Stomach (tissue), 8 donors: ENCODE measurements at regions not wholly inside any gene's neighbourhood (a gene's known extent, or its start where the extent isn't known, plus 50 kb on each side); places are given as distances from the start of the nearest gene placed in this dataset.

Source experiments
- DNase-seq, 2 donors: peaks; one replicate each; pipeline versions ENCODE4 v3.0.0 to v3.0.0-alpha.2; 2013 to 2019
- H3K27ac ChIP-seq, 5 donors: fragments of 200-600 bp in 4 of 5; sonication (generic) in 4 of 5; one replicate each; pipeline ENCODE4 v1.5.1; 2013 to 2019; ENCODE audit warnings: mild to moderate bottlenecking in 1 of 5, moderate library complexity in 1 of 5
- H3K27me3 ChIP-seq, 3 donors: fragments of 200-600 bp; sonication (generic); one replicate each; pipeline ENCODE4 v1.5.1; 2017 to 2019; ENCODE audit warnings: mixed run types in 1 of 3
- H3K36me3 ChIP-seq, 4 donors: fragments of 200-600 bp; sonication (generic); 1 replicate in 3 of 4; 2 replicates in 1 of 4; pipeline ENCODE4 v1.5.1; 2016 to 2019
- H3K4me1 ChIP-seq, 4 donors: fragments of 200-600 bp; sonication (generic); one replicate each; pipeline ENCODE4 v1.5.1; 2016 to 2019
- H3K4me3 ChIP-seq, 4 donors: fragments of 200-600 bp; sonication (generic) in 3 of 4; one replicate each; pipeline ENCODE4 v1.5.1; 2016 to 2019; ENCODE audit warnings: mild to moderate bottlenecking in 1 of 4
- H3K9me3 ChIP-seq, 4 donors: fragments of 200-600 bp; sonication (generic); one replicate each; pipeline ENCODE4 v1.5.1; 2016 to 2019
- CTCF ChIP-seq, 7 experiments: fragments of 450-650 bp in 4 of 7; fragments of 200-600 bp in 3 of 7; sonication (generic) in 3 of 7; IDR thresholded peaks; one replicate each; pipeline ENCODE4 v1.5.1; 2016 to 2019; ENCODE audit warnings: antibody characterized with exemption in 7 of 7, control low read depth in 2 of 7, mild to moderate bottlenecking in 1 of 7
- EP300 ChIP-seq: sonication (generic); formaldehyde crosslinking; IDR thresholded peaks from one replicate; pipeline ENCODE4 v1.6.1; 2017; ENCODE audit warnings: antibody characterized with exemption
- POLR2A ChIP-seq, 4 donors: fragments of 450-650 bp; IDR thresholded peaks; one replicate each; pipeline ENCODE4 v1.6.1; 2016; ENCODE audit warnings: antibody characterized with exemption in 4 of 4, control low read depth in 2 of 4, mild to moderate bottlenecking in 1 of 4, moderate library complexity in 1 of 4
- POLR2AphosphoS5 ChIP-seq, 3 donors: sonication (generic); formaldehyde crosslinking; IDR thresholded peaks; one replicate each; pipeline ENCODE4 v1.6.1; 2016; ENCODE audit warnings: antibody characterized with exemption in 3 of 3
- WGBS, 5 donors: extraction: QIAGEN DNeasy Blood & Tissue Kit in 3 of 5; methylation state at CpG; one replicate each; pipeline versions ENCODE4 v1.1.5 to v1.1.7; 2013 to 2018; 5-methylcytosine and 5-hydroxymethylcytosine counted together
- intact Hi-C: fragments of 100-400 bp; cut with DNase I; formaldehyde crosslinking; loops from one replicate; pipeline ENCODE4 v1.15.1; 2023; ENCODE audit warnings: low total_unique reads
- donor health status: healthy with polysubstance abuse.
- donor health status: Bipolar disorder and iron deficiency.
- donor health status: healthy.

DNA sequence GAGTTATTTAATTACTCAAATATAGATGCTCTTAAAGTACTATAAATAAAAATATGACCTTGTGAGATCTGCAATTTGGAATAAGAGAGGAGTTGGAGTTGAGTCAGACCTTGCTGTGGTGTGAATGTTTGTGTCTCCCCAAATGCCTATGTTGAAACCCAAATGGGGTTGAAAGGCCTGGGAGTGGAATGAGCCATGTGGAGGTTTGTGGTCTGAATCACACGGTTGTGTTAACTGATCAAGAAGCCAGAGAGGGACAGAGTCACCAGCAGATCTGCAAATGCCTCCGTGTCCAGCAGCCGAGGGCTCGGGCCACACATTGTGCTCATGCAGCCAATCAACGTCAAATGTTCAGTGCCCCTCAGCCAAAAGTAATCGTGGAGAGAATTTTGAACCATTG lies 404.4 kb downstream of the ICE1 start:
- DNase-seq, result no peak
- 52 to 72% (median 65%) methylated on average over 6 of the region's 6 CpGs for WGBS, 5 donors
- H3K27me3 ChIP-seq, result peaks cover 0 to 11% (median 0%) of the 10 kb centered on the region in 3 donors
- no peak overlapping the region for H3K4me3 ChIP-seq
- H3K4me1 ChIP-seq, result peaks cover 0 to 8% (median 0%) of the 10 kb centered on the region in 4 donors
- no peaks in the 10 kb centered on the region for H3K36me3 ChIP-seq
- TF ChIP-seq EP300, result no peak
- no peak for TF ChIP-seq POLR2AphosphoS5 (IDR thresholded peaks at IDR 0.05)
- TF ChIP-seq POLR2A (IDR thresholded peaks at IDR 0.05), result no peak
- no peak for TF ChIP-seq CTCF (IDR thresholded peaks at IDR 0.05)
- intact Hi-C loops, result no loop called here
- no peak overlapping the region for H3K27ac ChIP-seq
- H3K9me3 ChIP-seq, result no peaks in the 10 kb centered on the region

DNA sequence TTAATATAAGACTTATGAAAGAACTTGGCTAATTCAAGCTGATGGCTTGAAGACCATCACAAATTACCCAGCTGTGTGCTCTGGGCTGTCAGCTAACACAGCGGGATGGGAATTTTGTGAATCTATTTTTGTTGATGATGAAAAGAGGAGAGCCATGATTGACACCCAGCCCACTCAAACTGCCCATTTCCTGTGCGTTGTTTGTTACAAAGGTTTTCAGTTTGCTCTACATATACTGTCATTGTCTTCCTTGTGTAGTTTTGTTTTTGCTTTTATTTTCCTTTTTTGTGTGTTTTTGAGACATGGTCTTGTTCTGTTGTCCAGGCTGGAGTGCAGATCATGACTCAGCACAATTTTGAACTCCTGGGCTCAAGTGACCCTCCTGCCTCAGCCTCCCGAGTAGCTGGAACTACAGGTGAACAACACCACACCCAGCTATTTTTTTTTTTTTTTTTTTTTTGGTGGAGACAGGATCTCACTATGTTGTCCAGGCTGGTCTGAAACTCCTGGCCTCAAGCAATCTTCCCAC lies 400.3 kb downstream of the ICE1 start:
- DNase-seq, result no peak
- TF ChIP-seq EP300 (no peak), POLR2AphosphoS5 (IDR thresholded peaks at IDR 0.05) (no peak), POLR2A (IDR thresholded peaks at IDR 0.05) (no peak), CTCF (IDR thresholded peaks at IDR 0.05) (no peak)
- Histone ChIP-seq H3K4me1 (peaks cover 0 to 8% (median 0%) of the 10 kb centered on the region in 4 donors), H3K27me3 (no peaks in the 10 kb centered on the region), H3K36me3 (no peaks in the 10 kb centered on the region), H3K4me3 (no peak overlapping the region), H3K9me3 (peaks cover 0 to 4% (median 0%) of the 10 kb centered on the region in 4 donors), H3K27ac (no peak overlapping the region)
- WGBS, 5 donors, result 64 to 75% (median 69%) methylated on average over 3 of the region's 3 CpGs
- intact Hi-C loops, result no loop called here

DNA sequence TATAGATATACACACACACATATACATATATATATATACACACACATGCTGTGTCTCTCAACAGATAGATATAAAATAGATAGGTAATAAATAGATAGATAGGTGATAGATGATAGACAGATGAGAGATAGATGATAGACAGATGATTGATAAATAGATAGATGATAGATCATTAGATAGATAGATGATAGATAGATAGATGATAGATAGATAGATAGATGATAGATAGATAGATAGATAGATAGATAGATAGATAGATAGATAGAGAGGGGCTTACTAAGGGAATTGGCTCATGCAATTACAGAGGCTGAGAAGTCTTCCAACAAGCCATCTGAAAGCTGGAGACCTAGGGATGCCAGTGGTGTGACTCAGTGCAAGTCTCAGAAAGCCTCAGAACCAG lies 394.5 kb downstream of the ICE1 start:
- no peak for TF ChIP-seq CTCF (IDR thresholded peaks at IDR 0.05)
- no peak for TF ChIP-seq POLR2AphosphoS5 (IDR thresholded peaks at IDR 0.05)
- no peak for TF ChIP-seq POLR2A (IDR thresholded peaks at IDR 0.05)
- TF ChIP-seq EP300, result no peak
- no peaks in the 10 kb centered on the region for H3K27me3 ChIP-seq
- H3K27ac ChIP-seq, result no peak overlapping the region
- DNase-seq, result no peak
- H3K9me3 ChIP-seq, result peaks cover 0 to 4% (median 0%) of the 10 kb centered on the region in 4 donors
- intact Hi-C loops, result no loop called here
- no peaks in the 10 kb centered on the region for H3K4me1 ChIP-seq
- no peaks in the 10 kb centered on the region for H3K36me3 ChIP-seq
- no peak overlapping the region for H3K4me3 ChIP-seq

- Histone ChIP-seq H3K9me3 (no peaks in the 10 kb centered on the region), H3K36me3 (no peaks in the 10 kb centered on the region), H3K27me3 (no peaks in the 10 kb centered on the region), H3K4me1 (no peaks in the 10 kb centered on the region), H3K27ac (no peak overlapping the region), H3K4me3 (no peak overlapping the region)
- DNase-seq, result no peak
- TF ChIP-seq CTCF (IDR thresholded peaks at IDR 0.05), result no peak
- no peak for TF ChIP-seq EP300
- no peak for TF ChIP-seq POLR2AphosphoS5 (IDR thresholded peaks at IDR 0.05)
- no peak for TF ChIP-seq POLR2A (IDR thresholded peaks at IDR 0.05)
- WGBS, 5 donors, result 31 to 59% (median 52%) methylated on average over 5 of the region's 5 CpGs
- intact Hi-C loops, result no loop called here
Measured at GRCh38 chr5:5813441-5813840, 391.0 kb downstream of the ICE1 start.
